CD4-positive, alpha-beta T cell treated with Interleukin-17A for 4 hours (primary cell): ENCODE measurements at regions not wholly inside any gene's neighbourhood (a gene's known extent, or its start where the extent isn't known, plus 50 kb on each side); places are given as distances from the start of the nearest gene placed in this dataset.

Experiments used
- DNase-seq: peaks from one replicate; pipeline ENCODE4 v3.0.0-alpha.2; 2020; ENCODE audit warnings: mixed read lengths

DNA sequence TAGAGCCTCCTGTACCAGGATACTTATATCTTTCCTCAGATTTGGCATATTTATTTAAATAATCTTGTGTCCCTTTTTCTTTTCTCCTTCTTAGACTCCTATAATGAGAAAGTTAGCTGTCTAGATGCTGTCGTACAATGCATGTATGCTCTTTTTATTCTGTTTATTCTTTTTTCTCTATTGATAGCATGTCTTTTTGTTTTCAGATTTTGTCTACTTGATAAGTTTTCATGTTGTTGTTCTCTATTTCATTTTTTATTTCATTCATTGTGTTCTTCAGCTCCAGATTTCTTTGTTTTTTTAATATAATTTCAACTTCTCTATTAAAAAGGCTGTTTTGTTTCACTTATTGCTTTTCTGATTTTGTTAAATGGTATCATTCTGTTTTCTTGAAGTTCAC lies 674.3 kb upstream of the POU3F3 start:
- DNase-seq, result no peak

GRCh38 chr2:104200533-104201168 lies 653.3 kb upstream of the POU3F3 start:
- no peak for DNase-seq

GRCh38 chr2:104213758-104214157 lies 640.2 kb upstream of the POU3F3 start:
- DNase-seq, result no peak

DNA sequence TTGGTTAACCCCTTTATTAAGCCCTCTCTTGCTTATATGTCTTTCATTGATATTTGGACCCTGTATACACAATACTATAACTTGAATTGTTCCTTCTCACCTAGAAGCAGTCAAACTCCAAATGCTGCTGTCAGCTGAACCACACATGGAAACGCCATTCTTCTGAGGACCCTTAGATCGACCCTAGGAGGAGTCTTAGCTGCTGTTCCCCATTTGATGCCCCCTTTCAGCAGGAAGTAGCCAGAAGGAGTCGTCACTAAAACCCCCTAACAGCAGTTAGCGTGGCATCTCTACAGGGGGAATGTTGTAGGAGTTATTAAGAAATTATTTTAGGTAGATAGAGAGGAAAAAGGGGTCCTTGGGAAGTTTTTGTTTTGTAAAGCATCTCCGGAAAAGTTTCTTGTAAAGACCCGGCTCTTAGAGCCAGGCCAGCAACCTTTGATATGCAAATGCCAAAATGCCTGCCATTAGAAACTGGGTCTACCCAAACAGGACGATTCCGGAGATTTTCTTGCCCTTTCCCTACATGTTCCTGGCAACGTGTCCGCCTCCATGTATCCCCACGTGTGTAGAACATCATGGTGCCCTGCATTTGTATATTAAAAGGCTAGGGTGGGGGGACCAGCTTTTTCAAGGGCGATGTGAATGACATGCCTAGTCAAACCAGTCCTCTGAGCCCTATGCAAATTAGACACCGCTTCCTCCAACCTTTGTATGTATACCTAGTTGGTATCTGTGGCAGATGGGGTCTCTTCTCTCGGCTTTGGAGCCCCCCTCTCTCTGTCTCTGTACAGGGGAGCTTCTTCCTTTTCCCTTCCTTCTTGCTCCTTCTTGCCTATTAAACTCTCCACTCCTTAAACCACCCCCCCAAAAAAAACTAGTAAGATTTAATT lies 638.4 kb upstream of the POU3F3 start:
- DNase-seq, result no peak

DNA sequence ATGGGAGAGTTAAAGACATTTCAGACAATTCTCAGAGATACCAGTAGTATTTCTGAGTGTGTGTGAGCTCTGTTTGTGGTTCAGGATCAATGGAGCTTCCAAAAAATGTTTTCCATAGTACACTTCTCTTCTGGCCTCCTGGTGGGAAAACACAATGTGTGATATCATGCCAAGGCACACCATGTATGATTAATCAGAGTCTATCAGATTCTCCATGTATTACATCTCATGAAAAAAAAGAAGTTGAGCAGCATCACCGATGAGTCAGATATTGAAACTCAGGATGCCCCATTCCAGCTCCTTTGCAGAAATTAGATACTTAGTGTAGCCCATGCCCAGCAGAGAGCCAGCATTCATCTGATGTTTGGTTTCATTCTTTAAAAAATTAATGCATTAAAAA lies 620.3 kb upstream of the POU3F3 start:
- no peak for DNase-seq

GRCh38 chr2:104236491-104236890 lies 617.4 kb upstream of the POU3F3 start:
- no peak for DNase-seq

- no peak for DNase-seq
Observed at GRCh38 chr2:104240984-104241383, 612.9 kb upstream of the POU3F3 start.

- DNase-seq, result no peak
Observed at GRCh38 chr2:104249629-104250028, 604.3 kb upstream of the POU3F3 start.

DNA sequence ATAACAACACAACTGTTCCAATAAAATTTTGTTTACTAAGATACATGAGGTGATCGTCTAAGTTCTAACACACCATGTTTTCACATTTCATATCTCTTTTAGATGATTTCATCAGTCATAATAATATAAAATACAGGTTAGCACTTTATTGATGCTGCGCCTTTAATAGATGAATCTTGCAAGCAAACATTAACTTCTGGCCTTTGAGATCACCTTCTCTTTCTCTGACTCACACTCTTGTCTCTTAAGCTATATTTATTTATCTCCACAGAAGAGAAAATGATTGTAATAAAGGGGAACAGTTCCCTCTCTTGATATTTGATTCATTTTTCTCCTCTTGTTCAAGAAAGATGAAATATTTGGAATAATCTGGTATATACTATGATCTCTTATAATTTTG lies 603.3 kb upstream of the POU3F3 start:
- DNase-seq, result no peak

GRCh38 chr2:104254017-104254416 lies 599.9 kb upstream of the POU3F3 start:
- DNase-seq, result no peak

GRCh38 chr2:104262714-104263113 lies 591.2 kb upstream of the POU3F3 start:
- DNase-seq, result no peak

- no peak for DNase-seq
Observed at GRCh38 chr2:104279646-104280045, 574.3 kb upstream of the POU3F3 start.

DNA sequence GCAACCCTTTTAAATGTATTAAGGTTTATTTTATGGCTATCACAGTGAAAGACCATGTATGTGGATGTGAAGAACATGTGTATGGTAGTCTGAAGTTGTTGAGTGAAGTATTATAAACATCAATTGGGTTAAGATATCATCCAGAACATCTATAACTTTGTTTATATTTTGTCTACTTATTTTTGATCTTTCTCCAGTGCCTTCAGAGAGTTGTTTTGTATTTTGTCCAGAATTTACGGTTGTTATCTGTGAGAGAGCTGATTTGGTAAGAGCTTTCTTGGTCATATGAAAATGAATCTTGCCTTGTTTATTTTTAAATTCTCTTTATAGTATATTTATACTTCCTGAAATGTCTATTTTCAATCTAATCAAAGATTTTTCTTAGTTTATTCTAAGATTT lies 573.7 kb upstream of the POU3F3 start:
- DNase-seq, result no peak

DNA sequence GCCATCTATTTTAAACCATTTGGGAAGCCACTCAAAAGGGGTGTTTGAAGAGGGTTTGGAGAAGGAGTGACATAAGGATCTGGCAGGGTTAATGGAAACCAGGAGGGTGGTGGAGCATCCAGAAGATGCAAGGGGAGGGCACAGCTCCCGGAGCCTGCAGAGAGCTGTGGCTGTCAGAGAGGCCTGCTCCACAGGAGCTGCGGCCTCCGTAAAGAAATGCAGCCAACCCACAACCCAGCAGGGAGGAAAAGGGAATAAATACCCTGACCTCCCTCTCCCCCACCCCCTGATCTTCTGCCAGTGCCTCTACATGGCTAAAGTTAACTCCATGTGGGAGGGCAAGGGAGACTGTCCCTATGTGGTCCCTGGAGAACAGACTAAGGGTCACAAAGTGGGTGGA lies 567.1 kb upstream of the POU3F3 start:
- no peak for DNase-seq

- DNase-seq, result no peak
Observed at GRCh38 chr2:104289651-104290565, 564.0 kb upstream of the POU3F3 start.

DNA sequence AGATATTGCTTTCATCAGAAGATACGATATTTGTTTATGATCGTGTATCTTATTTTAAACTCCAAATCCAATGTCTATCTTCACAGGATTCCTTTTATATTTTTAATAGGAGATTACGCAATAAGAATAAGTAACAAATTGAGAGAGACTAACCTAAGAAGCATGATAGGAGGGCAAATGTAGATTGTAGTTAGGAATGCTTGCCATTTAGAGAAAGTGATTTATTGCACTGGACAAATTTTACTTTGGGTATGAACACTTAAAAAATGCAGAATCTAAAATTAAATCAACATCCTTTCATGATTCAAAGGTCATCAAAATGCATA lies 563.4 kb upstream of the POU3F3 start:
- no peak for DNase-seq

DNA sequence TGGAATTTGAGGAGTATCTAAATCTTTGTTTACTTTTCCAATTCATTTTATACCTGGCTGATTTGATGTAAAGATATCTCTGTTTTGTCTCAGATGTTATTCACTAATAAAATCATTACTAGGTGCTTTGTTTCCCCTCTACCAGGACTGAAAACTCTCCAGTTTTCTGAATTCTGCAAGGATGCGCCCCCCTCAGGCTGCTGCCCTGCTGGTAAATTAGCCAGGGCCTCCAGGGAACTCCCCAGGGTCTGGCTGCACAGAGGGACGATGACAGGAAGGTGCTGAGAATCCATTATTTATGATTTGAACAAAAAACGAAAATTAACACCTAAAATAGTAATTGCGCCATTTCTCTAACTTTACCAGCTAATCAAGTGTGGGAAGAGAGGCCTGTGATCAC lies 541.2 kb upstream of the POU3F3 start:
- no peak for DNase-seq

- no peak for DNase-seq
Observed at GRCh38 chr2:104318001-104318665, 535.8 kb upstream of the POU3F3 start.

GRCh38 chr2:104321116-104321795 lies 532.7 kb upstream of the POU3F3 start:
- DNase-seq, result no peak

DNA sequence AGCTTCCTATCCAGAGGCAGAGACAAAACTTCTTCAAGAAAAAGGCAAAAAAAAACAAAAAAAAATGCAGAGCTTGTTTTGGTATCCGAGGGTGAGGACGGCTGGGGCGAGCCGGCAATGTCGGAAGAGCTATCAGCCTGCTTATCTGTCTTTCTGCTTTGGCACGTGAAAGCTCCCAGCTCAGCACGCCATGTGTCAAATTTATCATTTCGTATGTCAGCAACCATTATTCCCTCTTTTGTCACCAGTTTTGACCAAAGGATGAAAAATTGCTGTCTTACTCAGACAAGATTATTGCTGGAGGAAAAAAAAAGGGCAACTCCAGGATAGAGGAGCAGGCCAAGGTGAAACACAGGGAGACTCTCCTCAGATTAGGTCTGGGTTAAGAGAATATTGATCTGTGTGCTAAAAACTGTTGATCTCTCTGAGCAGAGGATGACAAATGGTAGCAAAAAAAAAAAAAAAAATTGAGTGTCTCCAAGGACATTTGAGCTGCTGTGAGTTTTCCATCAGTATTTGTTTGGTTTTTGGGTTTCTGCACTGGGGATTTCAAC lies 532.0 kb upstream of the POU3F3 start:
- no peak for DNase-seq

- DNase-seq, result no peak
Observed at GRCh38 chr2:104332731-104333130, 521.2 kb upstream of the POU3F3 start.

GRCh38 chr2:104337869-104338268 lies 516.0 kb upstream of the POU3F3 start:
- DNase-seq, result no peak
